NK-92 treated with Interleukin-12 subunit alpha and Interleukin-12 subunit beta, amount 100 ng/mL, for 24 hours (cell line): ENCODE measurements at regions not wholly inside any gene's neighbourhood (a gene's known extent, or its start where the extent isn't known, plus 50 kb on each side); places are given as distances from the start of the nearest gene placed in this dataset.

Experiments
- DNase-seq: peaks from one replicate; lab custom pipeline; 2025; lab: John Stamatoyannopoulos, UW

GRCh38 chrX:39638526-39638925 lies 459.2 kb downstream of the BCOR start:
- no peak for DNase-seq

DNA sequence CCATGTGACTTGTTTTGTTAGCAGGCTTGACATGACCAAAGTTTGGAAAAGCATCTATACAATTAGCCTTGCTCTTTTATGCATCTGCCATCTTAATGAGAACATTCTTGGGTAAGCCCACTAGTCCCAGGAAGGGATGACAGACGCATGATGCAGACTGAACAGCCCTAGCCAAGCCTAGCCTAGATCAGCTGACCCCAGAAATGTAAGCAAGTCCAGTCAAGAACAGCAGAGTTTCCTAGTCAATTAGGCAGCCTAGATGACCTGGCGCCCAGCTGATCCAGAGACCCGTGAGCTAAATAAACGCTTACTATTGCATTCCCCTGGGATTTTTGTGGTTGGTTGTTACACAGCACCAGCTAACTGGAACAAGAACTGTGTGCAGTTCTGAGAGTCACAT lies 457.9 kb downstream of the BCOR start:
- DNase-seq, result no peak

DNA sequence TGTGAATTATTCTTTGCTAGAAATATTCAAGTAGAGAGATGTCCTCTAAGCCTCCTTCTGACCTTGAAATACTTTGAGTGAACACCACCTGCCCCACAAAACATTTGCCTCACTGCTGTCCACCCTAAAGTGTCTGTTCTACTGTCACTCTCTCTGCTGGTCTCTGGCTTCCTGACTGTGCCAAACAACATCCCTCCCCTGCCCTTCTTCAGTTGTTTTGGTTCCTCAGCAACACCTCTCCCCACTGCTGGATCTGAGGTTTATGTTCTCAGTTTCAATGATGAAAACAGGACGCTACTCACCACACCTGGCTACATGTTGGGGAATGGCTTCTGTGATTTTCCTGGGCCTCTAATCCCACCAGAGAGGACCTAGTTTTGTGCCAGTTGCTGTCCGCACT lies 456.9 kb downstream of the BCOR start:
- no peak for DNase-seq

- no peak for DNase-seq
These were observed 455.7 kb downstream of the BCOR start for GRCh38 chrX:39642071-39642470.

DNA sequence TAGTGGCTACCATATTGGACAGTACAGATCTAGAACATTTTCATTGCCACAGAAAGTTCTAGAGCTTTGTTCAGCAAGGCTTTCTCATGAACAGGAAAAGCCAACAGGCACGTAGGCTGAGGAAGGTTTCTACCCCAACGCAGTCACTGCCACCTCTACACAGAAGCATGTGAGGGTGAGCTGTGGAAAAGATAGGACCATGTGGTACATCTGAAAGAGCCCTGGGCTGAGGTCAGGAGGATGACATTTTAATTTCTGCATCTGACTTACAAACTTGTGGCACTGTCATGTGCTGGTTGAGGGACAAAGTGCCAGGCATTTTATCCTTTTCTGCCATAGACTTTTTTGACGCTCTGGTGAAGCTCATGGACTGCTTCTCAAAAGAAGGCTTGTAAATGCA lies 454.2 kb downstream of the BCOR start:
- DNase-seq, result no peak

DNA sequence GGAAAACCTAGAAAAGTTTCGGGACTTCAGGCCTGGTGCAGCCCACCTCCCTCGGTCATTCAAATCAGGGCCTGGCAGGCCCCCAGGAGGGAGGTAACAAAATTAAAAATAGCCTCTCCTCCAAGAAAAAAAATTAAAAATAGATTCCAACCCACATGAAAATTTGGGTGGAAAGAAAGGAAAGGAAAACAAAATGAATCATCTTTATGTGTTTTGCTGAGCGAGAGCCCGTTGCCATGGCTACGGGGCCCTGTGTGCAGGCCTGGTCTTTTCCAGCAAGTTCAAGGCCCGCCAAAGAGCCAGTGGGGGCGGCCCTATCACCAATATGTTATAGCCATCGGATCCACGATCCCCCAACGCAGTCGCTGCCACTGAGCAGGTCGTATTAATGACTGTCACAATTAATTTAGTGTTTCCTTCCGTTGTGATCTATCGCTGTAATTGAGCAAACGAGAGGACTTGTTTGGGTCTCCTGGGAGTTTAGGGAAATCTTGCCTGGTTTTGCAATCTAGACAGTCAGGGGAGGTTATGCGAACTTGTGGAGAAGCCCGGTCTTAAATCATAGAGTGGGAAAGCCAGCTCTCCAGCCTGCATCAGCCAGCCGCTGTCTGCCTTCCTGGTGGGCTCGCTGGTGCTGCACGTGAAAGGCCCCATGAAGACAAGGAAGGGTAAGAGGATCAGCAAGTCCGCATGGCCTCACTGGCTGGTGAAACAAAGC lies 452.4 kb downstream of the BCOR start:
- no peak for DNase-seq

- DNase-seq, result no peak
These were observed 449.1 kb downstream of the BCOR start for GRCh38 chrX:39648548-39649254.

DNA sequence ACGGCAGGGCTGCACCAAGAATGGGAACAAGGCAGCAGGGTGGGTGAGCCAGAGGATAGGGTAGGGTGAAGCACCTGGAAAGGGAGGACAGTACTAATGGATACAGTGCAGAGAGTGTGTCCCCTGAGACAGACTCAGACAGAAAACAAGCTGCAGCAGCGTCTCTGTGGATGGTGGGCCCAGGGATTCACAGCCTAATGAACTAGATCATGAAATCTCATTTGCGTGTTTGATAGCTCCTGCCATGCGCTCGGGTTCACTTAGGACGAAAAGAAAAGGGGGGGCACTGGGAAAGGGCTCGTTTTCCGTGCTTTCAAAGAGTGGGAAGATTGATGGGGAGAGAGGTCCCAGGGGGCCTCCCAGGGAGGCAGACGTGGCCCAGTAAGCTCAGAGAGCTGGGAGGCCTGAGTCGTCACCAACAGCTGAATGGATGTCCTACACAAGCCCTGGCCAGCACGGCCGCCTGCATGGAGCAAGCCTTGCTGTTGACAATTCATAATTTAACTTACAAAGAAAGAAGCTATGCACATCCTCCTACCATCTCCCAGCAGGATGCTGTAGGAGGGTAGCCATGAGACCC lies 446.9 kb downstream of the BCOR start:
- no peak for DNase-seq

GRCh38 chrX:39652336-39652735 lies 445.4 kb downstream of the BCOR start:
- DNase-seq, result no peak

DNA sequence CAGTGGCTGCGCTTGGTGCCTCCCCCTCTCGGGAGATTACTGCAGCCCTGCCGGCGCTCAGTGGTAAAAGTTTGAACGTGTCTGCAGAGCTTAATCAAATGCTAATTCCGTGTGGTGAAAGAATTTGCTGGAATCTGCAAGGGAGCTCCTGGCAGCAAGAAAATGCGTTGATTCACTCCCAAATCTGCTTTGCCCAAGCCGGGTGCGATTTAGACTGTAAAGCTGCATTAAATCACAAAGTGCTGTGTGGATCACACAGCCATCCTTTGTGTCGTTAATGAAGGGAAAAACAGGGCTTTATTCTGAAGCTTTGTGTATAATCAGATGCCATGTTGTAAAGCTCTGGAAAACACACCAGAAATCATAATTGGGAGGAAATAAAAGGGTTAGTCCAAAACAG lies 444.1 kb downstream of the BCOR start:
- DNase-seq, result no peak

- DNase-seq, result no peak
These were observed 443.4 kb downstream of the BCOR start for GRCh38 chrX:39654183-39654925.

GRCh38 chrX:39654952-39655351 lies 442.8 kb downstream of the BCOR start:
- no peak for DNase-seq

DNA sequence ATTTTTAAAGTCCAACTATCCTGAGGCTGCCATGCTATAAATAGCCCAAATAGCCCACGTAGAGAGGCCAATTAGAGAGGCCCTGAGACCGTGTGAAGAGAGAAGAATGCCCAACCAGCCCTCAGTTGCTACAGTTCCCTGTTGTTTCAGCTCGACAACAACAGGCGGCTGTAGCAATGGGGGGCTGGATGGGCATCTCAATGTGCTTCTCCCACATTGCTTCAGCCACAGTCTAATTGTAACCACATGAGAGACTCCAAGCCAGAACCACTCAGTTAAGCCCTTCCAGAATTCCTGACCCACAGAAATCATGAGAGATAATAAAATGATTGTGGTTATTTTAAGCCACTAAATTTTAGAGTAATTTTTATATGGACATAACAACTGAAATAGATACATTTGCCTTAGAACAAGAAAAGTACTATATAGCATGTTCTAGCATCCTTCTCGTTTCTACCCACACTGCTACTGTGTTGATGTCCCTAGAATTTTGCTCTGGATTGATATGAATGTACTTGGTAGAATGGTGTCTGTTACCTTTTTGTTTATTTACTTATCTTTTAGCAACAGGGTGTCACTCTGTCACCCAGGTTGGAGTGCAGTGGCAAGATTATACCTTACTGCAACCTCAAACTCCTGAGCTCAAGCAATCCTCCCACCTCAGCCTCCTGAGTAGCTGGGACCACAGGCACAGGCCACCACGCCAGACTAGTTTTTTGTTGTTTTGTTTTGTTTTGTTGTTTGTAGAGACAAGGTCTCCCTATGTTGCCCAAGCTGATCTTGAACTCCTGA lies 436.4 kb downstream of the BCOR start:
- no peak for DNase-seq

DNA sequence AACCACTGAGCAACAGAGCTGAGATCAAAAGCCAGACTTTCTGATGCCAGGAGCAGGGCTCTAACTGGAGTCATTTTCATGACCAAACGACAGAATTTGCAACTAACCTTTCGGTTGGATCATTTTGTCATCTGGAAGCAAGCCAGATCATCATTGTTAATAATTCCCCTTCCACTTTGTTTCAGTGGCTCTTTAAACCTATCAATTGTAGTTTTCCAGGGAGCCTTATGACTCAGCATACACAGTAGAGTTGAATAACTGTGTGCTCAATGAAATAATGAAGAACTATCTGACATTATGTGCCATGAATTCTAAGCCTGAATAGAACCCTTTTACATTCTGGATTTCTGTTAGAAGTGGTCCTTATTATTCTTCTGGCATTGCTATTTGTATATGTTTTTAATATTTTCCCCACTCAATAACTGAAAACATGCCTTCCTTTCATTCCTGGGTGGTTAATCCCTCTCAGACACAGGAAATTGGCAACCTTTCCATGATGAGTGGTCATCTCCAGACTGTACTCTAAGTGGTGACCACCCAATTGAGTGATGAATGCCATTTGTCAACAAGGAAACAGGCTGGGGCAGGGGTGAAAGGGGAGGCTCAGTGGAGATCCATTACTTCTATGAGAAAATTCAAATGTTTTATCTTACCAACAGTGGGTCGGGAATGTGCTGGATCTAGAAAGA lies 431.8 kb downstream of the BCOR start:
- DNase-seq, result no peak

- DNase-seq, result no peak
These were observed 430.6 kb downstream of the BCOR start for GRCh38 chrX:39667191-39667590.

GRCh38 chrX:39667736-39668482 lies 429.8 kb downstream of the BCOR start:
- no peak for DNase-seq

GRCh38 chrX:39669668-39670067 lies 428.1 kb downstream of the BCOR start:
- no peak for DNase-seq

- DNase-seq, result no peak
These were observed 427.5 kb downstream of the BCOR start for GRCh38 chrX:39670281-39670680.

- no peak for DNase-seq
These were observed 425.4 kb downstream of the BCOR start for GRCh38 chrX:39672405-39672804.

GRCh38 chrX:39674490-39675161 lies 423.1 kb downstream of the BCOR start:
- no peak for DNase-seq
